Activated CD4-positive, CD25-positive, alpha-beta regulatory T cell treated with anti-CD3 and anti-CD28 coated beads, Interleukin-2, amount 50 U/mL, for 24 hours (primary cell): ENCODE measurements at regions not wholly inside any gene's neighbourhood (a gene's known extent, or its start where the extent isn't known, plus 50 kb on each side); places are given as distances from the start of the nearest gene placed in this dataset.

Experiments used
- ATAC-seq, 2 donors: fragments of 150-1000 bp; cut with Tn5 transposase; one replicate each; pipeline ENCODE4 v1.10.0; 2021; ENCODE audit warnings: mild to moderate bottlenecking in 1 of 2, moderate library complexity in 1 of 2

DNA sequence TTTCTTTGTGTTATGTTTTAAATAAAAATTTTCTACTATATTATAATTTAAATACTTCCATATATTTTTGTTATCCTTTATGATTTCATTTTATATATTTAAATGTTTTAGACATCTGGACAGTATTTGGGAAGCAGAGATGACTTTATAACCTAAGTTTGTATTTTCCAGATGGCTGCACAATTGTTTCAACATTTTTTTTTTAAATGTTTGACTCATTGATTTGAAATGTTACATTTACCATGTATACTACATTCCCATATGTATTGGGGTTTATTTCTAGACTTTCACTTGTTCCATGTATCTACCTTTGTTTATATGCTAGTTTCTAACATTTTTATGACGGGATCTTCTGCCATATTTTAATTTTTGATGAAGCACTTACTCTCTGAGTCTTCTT, 766.5 kb downstream of the METTL15 start:
- ATAC-seq = no peak

DNA sequence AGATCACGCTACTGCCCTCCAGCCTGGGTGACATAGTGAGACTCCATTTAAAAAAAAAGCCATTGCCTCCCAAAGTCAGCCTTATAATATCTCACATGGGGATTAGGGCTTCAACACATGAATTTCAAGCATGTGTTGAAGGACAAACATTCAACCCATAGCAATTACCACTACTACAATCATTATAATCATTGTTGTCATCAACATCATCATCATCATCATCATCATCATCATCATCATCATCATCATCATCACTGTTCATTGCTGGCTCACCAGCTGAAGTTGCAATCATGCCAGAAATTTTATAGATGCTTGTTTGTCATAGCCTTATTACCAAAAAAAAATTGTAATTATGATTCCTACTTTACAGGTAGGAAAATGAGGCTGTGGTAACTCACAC, 762.9 kb downstream of the METTL15 start:
- no peak for ATAC-seq

DNA sequence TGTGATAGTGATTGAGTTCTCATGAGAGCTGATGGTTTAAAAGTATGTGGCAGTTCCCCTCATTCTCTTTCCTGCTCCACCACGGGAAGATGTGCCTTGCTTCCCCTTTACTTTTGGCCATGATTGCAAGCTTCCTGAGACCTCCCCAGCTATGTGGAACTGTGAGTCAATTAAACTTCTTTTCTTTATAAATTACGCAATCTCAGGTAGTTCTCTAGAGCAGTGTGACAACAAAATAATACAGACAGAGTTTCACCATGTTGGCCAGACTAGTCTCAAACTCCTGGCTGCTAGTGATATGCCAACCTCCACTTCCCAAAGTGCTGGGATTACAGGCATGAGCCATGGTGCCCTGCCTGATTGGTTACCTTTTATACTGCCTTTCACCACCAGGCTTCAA, 755.2 kb downstream of the METTL15 start:
- ATAC-seq = no peak

DNA sequence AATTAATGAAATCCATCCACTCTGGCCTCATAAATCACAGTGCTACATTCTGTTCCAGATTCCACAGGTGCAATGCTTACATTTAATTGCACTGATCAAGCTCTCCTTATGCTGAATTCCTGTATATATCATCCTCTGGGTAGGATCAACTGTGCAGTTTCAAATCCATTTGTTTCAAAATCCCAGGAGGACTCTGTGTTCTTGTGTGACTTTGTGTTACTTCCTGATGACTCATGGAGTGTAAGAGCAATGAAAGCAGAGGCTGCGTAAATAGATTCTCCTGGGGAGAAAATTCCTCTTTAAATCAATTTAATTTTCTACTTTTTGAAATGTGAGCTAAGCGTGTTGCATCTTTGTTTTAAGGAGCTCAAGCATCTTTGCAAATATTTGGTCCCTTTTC, 752.7 kb downstream of the METTL15 start:
- ATAC-seq = no peak

DNA sequence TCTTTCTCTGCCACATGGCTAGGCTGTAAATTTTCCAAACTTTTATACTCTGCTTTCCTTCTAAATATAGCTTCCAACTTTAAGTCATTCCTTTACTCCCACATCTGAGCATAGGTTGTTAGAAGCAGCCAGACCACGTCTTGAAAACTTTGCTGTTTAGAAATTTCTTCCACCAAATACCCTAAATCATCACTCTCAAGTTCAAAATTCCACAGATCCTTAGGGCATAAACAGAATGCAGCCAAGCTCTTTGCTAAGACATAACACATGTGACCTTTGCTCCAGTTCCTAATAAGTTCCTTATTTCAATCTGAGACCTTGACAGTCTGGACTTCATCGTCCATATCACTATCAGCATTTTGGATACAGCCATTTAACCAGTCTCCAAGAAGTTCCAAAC, 749.9 kb downstream of the METTL15 start:
- no peak for ATAC-seq

DNA sequence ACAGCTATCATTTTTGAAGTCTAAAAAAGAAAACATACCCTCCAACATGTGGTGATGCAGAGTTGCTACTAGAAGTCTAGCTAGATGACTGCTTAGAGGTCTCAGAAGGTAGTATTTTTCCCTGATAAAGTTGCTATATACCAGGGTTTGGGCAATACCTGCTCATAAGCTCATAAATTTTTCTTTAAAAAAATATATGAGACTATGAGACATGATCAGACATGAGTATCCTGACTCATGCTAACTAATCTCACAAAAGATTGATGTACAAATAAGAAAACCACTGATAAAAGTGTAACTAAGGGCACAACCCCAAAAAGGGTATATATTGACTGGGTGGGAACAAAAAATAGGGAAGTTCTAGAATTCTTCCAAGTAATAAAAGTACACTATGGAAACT, 740.9 kb downstream of the METTL15 start:
- ATAC-seq = no peak

DNA sequence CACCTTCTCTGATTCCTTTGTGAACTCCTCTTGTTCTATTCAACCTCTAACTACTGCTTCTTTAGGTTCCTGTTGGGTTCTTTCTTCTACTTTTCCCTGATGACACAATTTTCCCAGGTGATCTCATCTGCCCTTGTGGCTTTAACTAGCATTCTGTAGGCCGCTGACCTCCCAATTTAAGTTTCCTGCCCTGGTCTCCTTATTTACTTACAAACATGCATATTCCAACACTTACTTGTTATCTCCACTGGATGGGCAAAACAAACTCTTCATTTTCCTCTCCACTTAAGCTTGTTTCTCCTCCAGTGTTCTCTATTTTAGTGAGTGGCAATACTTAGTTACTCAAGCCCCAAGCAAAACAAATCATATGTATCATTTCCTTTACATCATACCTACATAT, 734.5 kb downstream of the METTL15 start:
- no peak for ATAC-seq

DNA sequence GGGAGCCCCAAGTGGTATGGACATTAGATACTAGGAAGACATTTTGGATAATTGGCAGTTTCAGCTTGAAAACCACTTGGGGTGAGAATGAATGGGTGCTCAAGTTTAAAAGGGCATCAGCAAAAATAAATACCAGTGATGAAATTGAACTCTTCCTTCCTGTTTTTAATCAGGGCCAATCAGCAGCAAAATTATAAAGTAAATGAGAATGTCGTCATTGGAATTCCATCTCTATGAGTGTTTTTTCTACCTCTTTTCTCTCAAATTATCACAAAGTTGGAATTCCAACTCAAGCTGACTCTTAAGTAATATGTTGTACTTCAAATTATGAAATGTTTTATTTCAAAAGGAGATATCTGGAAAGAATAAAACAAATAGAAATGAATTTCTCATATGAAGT, 730.6 kb downstream of the METTL15 start:
- no peak for ATAC-seq

DNA sequence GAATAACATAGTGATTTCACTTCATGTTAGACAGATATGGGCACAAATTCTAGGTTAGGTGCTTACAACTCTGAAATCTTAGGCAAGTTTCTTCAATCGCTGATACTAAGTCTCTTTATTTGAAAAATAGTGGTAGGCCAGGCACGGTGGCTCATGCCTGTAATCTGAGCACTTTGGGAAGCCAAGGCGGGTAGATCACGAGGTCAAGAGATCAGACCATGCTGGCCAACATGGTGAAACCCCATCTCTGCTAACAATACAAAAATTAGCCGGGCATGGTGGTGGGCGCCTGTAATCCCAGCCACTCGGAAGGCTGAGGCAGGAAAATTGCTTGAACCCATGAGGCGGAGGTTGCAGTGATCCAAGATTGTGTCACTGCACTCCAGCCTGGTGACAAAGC, 729.4 kb downstream of the METTL15 start:
- ATAC-seq = no peak

DNA sequence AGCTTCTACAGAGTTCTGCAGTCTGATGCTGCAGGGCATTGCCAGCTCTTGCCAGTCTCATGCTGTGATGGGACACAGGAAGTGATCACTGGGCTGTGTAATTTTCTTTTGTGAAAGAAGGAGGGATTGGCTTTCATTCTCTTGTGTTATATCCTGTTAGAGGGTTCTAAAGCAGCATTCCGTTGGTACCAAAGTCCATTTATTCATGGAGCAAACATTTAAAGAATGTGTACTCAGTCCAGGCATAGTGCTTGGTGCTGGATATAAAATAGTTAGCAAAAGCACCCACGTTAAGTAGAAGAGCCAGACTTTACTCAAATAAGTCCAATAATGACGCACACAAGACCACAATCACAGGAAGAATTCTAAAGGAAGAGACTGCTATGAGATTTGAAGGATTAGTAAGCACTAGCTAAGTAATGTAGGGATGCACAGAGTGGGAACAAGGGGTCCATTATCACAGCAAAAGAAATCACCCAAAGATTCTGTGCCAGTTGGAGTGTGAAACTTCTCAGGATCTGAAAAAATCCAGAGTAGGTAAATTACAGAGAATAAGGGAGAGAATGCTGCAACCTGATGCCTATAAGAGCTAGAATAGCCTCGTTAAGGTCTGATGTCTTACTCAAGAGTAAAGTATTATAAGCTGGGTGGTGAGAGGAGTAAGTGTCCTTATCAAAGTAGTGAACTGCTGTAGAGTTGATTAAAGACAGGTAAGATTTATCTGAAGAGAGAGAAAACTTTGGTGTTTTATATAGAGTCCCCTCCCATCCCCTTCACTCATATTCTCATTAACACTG, 728.3 kb downstream of the METTL15 start:
- no peak for ATAC-seq

DNA sequence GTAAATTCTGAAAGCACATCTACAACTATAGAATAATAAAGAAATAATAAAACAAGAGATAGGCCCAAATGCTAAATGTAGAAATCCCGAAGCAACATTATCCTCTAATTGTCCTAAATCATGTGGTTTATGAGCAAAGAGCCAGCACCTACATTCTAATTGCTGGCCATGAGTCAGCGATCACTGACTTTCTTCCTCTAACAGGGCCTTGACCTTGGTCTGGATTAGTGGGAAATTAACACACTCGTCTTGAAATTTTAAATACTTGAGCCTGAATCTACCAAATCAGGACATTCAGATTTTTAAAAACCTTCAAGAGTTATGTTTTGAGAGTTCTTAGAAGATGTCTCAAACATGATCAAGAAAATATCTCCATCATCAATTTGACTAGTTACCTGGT, 727.6 kb downstream of the METTL15 start:
- ATAC-seq = no peak

DNA sequence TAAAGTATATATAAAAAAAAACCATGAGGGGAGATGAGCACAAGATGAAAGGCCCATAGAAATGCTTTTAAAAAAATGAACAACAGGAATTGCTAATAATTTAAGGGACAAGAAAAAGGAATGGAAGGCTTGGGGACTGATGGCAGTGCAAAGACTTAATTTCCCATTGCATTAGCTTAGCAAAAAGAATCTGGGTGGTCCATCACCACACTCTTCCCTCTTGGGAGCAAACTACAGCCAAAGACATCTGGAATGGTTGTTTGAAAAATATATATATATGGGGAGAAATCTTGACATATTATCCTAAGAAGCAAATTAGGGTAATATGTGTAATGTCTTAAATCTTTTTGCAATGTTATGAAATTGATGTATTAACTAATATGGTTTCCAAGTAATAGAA, 727.1 kb downstream of the METTL15 start:
- no peak for ATAC-seq

DNA sequence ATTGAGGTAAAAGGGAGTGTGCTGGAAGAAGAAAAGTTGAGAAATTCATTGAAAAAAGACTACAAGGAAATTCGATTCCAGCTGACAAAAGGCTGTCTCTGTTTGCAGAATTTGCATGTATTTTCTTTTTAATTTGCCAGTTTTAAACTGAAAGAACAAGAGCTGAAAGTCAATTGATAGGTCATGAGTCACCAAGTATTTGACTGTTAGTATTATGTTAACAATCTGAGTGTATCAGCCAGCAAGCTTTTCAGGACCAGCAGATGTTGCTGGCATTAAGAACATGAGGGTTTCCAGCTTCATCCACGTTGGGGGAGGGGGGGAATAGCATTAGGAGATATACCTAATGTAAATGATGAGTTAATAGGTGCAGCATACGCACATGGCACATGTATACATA, 726.7 kb downstream of the METTL15 start:
- no peak for ATAC-seq

DNA sequence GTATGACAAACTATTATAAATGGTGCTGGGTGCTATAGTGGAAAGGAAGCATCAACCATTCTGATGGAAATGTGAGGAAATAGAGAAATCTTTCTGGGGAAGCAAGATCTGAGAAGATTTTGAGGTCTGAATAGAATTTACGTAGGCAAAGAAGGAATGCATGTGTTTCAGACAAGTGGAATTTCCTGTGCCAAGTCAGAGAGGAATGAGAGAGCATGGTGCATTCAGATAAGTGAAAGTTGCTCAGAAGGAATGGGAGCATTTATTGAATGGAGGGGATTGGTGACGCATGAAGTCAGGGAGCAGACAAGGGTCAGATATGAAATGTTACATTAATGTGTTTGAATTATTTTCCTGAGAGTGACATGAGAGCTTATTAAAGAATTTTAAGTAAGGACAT, 725.5 kb downstream of the METTL15 start:
- no peak for ATAC-seq

DNA sequence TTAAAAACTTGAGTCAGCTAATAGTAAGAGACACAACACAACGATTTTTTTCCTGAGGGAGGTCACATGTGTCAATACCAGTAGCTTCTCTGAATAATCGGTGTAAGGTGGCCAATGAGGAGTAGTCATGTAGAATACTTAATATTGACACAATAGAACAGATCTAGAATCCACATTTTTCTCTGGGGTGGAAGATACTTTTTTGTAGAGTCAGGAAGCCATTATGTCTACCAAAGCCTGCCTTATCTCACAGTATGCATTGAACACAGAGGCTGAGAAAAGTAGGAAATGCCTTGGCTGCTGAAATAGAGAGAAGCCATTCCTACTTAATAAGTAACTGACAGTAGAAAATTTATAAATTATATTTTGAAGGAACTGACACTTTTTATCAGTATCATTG, 725.0 kb downstream of the METTL15 start:
- no peak for ATAC-seq

DNA sequence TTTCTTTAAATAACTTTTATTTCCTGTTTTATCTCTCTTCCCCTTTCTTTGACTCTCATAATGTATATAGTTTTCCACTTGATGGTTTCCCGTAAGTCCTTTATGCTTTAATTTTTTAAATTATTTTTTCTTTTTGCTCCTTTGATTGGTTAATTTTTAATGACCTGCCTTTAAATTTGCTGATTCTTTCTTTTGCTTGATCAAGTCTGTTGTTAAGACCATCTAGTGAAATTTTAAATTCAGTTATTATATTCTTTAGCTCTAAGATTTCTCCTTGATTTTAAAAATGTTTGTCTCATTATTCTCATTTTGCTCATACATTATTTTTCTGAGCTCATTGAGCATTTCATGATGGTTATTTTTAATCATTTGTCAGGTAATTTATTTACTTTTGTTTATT, 718.6 kb downstream of the METTL15 start:
- no peak for ATAC-seq

DNA sequence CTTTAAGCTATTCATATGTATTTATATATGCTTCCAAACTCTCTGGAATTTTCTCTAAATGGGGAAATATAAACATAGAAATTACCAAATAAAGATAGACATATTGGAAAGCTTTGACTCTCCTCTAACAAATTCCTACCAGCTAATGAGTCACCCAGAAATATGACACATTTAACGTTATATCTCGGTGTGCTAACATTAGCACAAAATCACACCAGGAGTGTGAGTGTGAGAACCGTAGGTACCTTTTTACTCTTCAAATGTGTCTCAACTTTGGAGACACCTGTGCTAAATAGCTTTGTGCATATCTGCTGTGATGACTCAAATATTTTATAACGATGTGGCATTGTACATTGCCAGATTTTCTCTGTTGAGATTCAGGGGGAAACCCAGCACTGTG, 714.4 kb downstream of the METTL15 start:
- no peak for ATAC-seq

DNA sequence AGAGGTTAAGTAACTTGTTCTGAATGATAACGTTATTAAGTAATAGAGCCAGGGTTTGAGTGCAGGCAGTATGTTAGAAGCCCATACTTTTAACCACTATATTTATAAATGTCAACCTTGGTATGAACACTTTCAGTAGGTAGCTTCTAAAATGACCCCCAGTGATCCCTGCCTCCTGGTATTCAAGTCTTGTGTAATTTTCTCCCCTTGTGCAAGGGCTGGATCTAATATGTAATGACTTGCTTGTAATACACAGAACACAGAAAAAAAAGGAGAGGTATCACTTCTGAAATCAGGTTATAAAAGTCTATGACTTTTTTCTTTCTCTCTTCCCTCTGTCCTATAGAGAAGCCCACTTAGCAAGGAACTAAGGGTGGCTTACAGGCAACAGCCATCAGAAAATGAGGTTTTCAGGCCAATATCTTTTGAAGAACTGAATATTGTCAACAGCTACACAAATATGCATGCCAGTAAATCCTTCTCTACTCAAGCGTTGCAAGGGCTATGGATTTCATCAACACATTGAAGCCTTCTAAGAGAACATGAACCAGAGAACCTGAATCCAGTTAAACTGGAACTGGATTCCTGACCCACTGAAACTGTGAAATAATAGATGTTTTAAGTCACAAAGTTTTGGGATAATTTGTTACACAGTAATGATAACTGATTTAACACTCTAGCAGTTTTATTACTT, 712.3 kb downstream of the METTL15 start:
- no peak for ATAC-seq

DNA sequence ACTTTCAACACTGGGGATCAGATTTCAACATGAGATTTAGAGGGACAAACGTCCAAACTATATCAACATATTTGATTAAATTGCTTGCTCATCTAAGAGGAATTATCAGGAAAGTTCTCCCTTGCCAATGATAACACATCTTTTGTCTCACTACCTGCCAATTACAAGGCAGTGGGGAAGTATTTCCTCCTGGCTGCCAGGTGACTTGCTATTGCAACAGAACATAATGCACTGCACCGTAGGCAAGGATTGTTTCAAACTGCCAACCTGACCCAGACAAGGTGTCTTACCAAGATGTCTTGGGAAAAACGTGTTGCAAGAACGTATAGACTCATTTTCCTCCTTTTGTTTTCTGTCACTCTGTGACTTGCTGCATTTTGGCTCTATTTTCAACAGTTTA, 711.6 kb downstream of the METTL15 start:
- no peak for ATAC-seq

DNA sequence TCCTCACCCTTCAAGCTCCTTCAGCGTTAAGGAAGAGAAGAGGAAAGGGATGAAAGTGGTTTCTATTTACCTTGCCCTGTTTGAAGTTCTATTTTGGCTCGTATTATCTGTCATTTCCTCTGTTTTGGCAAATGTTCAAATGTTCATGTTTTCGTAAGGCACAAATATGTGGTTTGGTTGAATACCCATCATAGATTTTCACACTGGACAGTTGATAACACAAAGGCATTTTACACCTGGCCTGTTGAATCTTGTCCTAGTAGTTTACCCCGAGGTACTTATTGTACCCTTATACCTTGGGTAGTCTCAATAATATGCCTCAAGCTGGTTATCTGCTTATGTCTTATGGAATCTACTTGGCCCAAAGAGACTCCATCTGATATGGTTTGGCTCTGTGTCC, 706.9 kb downstream of the METTL15 start:
- ATAC-seq = no peak

DNA sequence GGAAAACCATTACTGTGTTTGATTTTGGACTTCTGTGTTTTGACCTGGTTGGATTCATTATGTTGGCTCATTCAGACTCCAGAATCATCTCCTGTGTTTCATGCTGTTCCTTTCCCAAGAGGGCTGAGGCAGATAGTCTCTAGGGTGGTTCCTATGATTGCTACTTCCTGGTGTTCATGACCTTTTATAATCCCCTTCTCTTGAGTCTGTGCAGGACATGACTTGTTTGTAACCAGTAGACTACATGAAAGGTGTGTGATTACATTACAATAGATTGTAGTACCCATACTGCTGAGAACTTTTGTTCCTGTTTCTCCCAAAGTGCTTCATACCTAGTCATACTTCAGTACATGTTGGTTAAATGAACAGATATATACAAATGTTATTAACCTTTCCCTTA, 700.6 kb downstream of the METTL15 start:
- ATAC-seq = no peak

DNA sequence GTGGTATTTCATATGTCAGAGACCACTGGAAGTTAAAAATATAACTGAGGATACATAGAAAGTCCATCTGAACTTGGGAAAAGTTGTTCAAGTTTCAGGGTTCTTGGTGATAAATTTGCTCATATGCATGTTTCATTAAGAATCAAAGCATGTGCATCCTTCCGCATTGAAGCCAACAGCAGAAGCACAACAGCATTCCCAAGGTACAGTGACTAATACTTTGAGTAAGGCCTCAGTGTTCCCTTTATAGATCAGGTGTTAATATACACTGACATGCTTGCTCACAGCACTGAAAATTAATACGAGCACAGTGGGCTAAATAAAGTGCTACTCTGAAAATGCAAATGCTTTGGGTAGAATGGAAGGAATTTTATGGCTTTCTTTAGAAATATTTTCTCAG, 691.1 kb downstream of the METTL15 start:
- ATAC-seq = no peak

DNA sequence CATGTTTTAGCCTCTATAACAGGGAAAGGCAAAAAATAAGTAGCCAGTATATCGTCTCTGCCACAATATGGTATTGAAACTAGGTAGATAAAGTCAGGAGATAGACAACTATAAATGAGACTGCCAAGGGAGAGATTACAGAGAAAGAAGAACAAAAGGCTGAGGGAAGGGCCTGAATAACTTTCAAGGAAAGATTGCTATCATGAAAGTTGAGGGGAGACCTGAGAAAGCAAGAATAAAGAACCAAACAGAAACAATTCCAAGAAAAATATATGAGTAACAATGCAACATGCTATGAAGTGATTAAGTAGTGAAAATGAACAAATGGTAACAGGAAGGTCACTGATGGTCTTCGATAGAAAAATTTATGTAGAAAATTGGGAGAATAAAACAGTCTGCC, 690.1 kb downstream of the METTL15 start:
- ATAC-seq = no peak

DNA sequence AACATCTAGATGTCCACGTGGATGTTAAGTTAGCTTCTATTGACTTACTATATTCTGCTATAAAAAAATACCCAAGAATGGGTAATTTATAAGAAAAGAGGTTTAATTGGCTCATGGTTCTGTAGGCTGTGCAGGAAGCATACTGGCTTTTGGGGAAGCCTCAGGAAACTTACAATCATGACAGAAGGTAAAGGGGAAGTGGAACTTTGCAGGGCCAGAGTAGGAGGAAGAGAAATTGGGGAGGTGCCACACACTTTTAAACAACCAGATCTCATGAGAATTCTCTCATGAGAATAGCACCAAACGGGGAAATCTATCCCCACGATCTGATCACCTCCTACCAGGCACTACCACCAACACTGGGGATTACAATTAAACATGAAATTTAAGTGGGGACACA, 689.3 kb downstream of the METTL15 start:
- ATAC-seq = no peak

DNA sequence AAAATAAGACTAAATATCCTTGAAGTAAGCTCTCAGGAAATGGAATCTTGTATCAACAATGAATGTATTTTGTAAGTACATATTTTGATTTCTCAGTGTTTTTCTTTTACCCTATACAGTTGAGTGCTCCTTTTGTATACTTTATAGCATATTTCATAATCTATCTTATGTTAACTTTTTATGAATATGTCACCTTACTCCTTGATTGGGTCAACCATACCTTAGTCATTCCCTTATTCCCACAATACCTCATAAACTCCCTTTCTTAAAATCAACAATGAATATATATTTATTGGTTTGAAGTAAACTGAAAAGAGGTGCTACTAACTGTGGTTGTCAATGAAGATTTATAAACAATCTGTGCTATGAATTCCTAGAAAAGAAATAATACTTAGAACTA, 686.2 kb downstream of the METTL15 start:
- ATAC-seq = no peak
